CD4-positive, alpha-beta memory T cell (primary cell): ENCODE measurements at regions not wholly inside any gene's neighbourhood (a gene's known extent, or its start where the extent isn't known, plus 50 kb on each side); places are given as distances from the start of the nearest gene placed in this dataset.

ENCODE experiments used
- CTCF ChIA-PET: fragments of 350-600 bp; sonication (Branson Sonifier 250); formaldehyde crosslinking; loops from one replicate; lab custom pipeline; 2021; ENCODE audit warnings: inconsistent platforms; ENCODE audit not compliant: partially characterized antibody; lab: Charles Lee
- POLR2A ChIA-PET: fragments of 350-600 bp; sonication (Branson Sonifier 250); formaldehyde crosslinking; loops from one replicate; lab custom pipeline; 2021; ENCODE audit not compliant: partially characterized antibody; lab: Charles Lee
- DNase-seq, 5 donors: peaks; one replicate each; pipeline versions ENCODE4 v3.0.0 to v3.0.0-alpha.2; 2020 to 2022; ENCODE audit warnings: mixed read lengths in 1 of 5
- H3K27ac ChIP-seq: one replicate; pipeline ENCODE4 v1.7.0; 2013; ENCODE audit warnings: low read depth, low read length
- H3K27me3 ChIP-seq: 2 replicates; pipeline ENCODE4 v1.7.0; 2013; ENCODE audit warnings: mild to moderate bottlenecking, low read length, moderate library complexity; ENCODE audit not compliant: insufficient read depth
- H3K36me3 ChIP-seq: 2 replicates; pipeline ENCODE4 v1.7.0; 2013; ENCODE audit warnings: mild to moderate bottlenecking, low read length, moderate library complexity; ENCODE audit not compliant: insufficient read depth
- H3K4me1 ChIP-seq: 2 replicates; pipeline ENCODE4 v1.7.0; 2013; ENCODE audit warnings: mild to moderate bottlenecking, low read length, moderate library complexity; ENCODE audit not compliant: insufficient read depth
- H3K4me3 ChIP-seq, 2 donors: one replicate each; pipeline ENCODE4 v1.7.0; 2013; ENCODE audit warnings: low read length in 2 of 2, mild to moderate bottlenecking in 1 of 2
- H3K9me3 ChIP-seq, 2 donors: one replicate each; pipeline ENCODE4 v1.7.0; 2013; ENCODE audit warnings: low read length in 2 of 2, control low read depth in 1 of 2; ENCODE audit not compliant: control insufficient read depth in 1 of 2
- H3K27ac Mint-ChIP-seq, 7 donors: one replicate each; pipeline ENCODE4 v1.8.0; 2020 to 2021; ENCODE audit warnings: mixed read lengths in 7 of 7, mild to moderate bottlenecking in 6 of 7, inconsistent platforms in 3 of 7, moderate library complexity in 3 of 7
- H3K27me3 Mint-ChIP-seq, 2 donors: one replicate each; pipeline ENCODE4 v1.8.0; 2020 to 2021; ENCODE audit warnings: mixed read lengths in 2 of 2
- H3K36me3 Mint-ChIP-seq, 2 donors: one replicate each; pipeline ENCODE4 v1.8.0; 2020 to 2021; ENCODE audit warnings: mixed read lengths in 2 of 2, inconsistent platforms in 1 of 2, mild to moderate bottlenecking in 1 of 2
- H3K4me1 Mint-ChIP-seq, 4 donors: one replicate each; pipeline ENCODE4 v1.8.0; 2020 to 2021; ENCODE audit warnings: mixed read lengths in 4 of 4, mild to moderate bottlenecking in 1 of 4
- H3K4me3 Mint-ChIP-seq, 8 donors: one replicate each; pipeline ENCODE4 v1.8.0; 2020 to 2021; ENCODE audit warnings: mixed read lengths in 8 of 8, mild to moderate bottlenecking in 7 of 8, moderate library complexity in 6 of 8, inconsistent platforms in 3 of 8
- H3K9me3 Mint-ChIP-seq, 8 donors: one replicate each; pipeline ENCODE4 v1.8.0; 2020 to 2021; ENCODE audit warnings: mixed read lengths in 8 of 8, mild to moderate bottlenecking in 5 of 8, inconsistent platforms in 3 of 8, moderate library complexity in 1 of 8
- intact Hi-C: fragments of 100-400 bp; cut with micrococcal nuclease; formaldehyde crosslinking; loops from one replicate; pipeline ENCODE4 v1.15.1; 2023

DNA sequence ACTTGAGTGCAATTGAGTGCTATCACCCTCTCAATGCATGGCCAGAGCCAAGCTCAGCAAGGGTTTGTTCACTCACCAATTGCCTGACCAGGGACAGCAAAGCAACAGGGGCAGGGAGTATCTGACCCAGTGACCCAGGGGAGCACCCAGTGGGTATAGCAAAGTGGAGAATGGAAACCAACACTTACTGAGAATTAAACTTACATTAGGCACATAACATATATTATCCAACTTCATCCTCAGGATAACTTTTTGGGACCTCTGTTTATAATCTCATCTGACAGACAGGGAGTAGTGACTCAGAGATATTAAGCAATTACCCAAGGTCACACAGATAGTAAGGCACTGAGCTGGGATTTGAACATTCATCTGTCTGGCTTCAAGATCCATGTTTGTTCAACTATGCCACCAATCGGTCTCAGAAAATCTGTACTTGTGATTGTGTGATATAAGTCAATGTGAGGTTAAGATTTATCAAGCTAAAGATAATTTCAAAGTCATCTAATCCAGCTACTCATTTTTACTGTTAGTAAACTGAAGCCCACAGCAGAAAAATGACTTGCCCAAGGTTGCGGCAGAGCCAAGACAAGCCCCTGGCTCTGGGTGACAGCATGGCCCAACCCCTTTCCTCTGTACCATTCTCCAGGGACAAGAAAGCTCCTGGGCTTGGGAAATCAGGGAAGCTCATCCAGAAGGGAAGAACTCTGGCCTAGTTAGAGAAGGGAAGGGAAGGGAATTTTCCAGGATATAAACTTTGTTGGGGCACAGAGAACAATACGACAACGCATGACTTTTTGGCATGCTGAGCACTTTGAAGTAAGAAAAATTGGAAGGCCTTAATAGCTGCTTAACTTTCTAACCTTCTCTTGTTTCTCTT, 138.0 kb upstream of the SMAD3 start:
- peaks cover 9 to 27% of the 10 kb centered on the region in 2 donors for H3K27me3 Mint-ChIP-seq
- intact Hi-C loops = no loop called here
- ChIA-PET POLR2A (no interaction called here), CTCF (interaction anchor here (1.7 kb wide), 1 partner anchor 19 kb away, joined by 8 read pairs; no protein-coding TSS in a partner anchor)
- peaks cover 4 to 9% (median 7%) of the 10 kb centered on the region in 4 donors for H3K4me1 Mint-ChIP-seq
- peaks cover 0 to 8% of the 10 kb centered on the region in 2 donors for H3K36me3 Mint-ChIP-seq
- no peaks in the 10 kb centered on the region for H3K27me3 ChIP-seq
- H3K27ac ChIP-seq = no peak overlapping the region
- H3K27ac Mint-ChIP-seq = no peak overlapping the region
- no peak overlapping the region for H3K4me3 Mint-ChIP-seq
- peaks cover 0 to 5% of the 10 kb centered on the region in 2 donors for H3K9me3 ChIP-seq
- H3K4me1 ChIP-seq = no peaks in the 10 kb centered on the region
- no peaks in the 10 kb centered on the region for H3K36me3 ChIP-seq
- H3K4me3 ChIP-seq = no peak overlapping the region
- DNase-seq = no peak
- peaks cover 0 to 21% (median 12%) of the 10 kb centered on the region in 8 donors for H3K9me3 Mint-ChIP-seq

DNA sequence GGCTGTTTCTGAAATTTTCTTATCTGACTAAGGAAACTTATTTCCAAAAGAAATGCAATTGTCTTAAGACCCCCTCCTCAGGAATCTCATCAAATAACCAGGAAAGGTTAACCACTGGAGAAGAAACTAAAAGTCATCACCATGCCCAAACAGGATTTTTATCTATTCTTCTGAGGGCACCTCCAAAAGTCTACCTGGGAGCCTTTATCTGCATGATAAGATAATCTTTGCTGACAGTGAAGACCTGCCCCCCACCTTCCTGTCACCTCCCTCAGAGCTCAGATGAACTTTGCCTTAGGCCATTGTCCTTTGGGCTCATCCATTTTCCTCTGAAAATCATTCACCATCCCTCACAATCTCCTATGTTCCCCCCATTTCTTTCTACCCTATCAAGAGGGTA, 137.3 kb upstream of the SMAD3 start:
- peaks cover 9 to 32% of the 10 kb centered on the region in 2 donors for H3K27me3 Mint-ChIP-seq
- H3K4me3 Mint-ChIP-seq = no peak overlapping the region
- peaks cover 0 to 19% (median 6%) of the 10 kb centered on the region in 8 donors for H3K9me3 Mint-ChIP-seq
- H3K4me3 ChIP-seq = no peak overlapping the region
- H3K4me1 ChIP-seq = no peaks in the 10 kb centered on the region
- no peaks in the 10 kb centered on the region for H3K9me3 ChIP-seq
- H3K36me3 Mint-ChIP-seq = peaks cover 0 to 6% of the 10 kb centered on the region in 2 donors
- H3K36me3 ChIP-seq = no peaks in the 10 kb centered on the region
- CTCF ChIA-PET = interaction anchor here (1.7 kb wide), 1 partner anchor 18 kb away, joined by 8 read pairs; no protein-coding TSS in a partner anchor
- no peak overlapping the region for H3K27ac ChIP-seq
- no peaks in the 10 kb centered on the region for H3K27me3 ChIP-seq
- peaks cover 2 to 6% (median 5%) of the 10 kb centered on the region in 4 donors for H3K4me1 Mint-ChIP-seq
- no peak for DNase-seq
- no peak overlapping the region for H3K27ac Mint-ChIP-seq
- POLR2A ChIA-PET = no interaction called here
- intact Hi-C loops = no loop called here

DNA sequence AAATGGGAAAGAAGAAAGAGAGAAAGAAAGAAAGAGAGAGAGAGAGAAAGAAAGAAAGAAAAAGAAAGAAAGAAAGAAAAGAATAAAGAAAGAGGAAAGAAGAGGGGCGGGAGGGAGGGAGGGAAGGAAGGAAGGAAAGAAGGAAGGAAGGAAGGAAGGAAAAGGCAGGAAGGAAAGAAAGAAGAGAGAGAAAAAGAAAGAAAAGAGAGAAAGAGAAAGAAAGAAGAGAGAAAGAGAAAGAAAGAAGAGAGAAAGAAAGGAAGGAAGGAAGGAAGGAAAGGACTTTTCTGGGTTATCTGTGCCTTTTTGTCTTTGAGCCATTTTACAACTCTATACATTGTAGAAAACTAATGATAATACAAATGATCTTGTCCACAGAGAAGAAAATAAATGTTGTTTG, 136.6 kb upstream of the SMAD3 start:
- Histone ChIP-seq H3K4me1 (no peaks in the 10 kb centered on the region), H3K36me3 (no peaks in the 10 kb centered on the region), H3K27ac (no peak overlapping the region), H3K9me3 (no peaks in the 10 kb centered on the region), H3K4me3 (no peak overlapping the region), H3K27me3 (no peaks in the 10 kb centered on the region)
- no peak for DNase-seq
- POLR2A ChIA-PET = no interaction called here
- CTCF ChIA-PET = interaction anchor here (1.7 kb wide), 1 partner anchor 17 kb away, joined by 8 read pairs; no protein-coding TSS in a partner anchor
- Mint-ChIP-seq H3K27me3 (peaks cover 7 to 27% of the 10 kb centered on the region in 2 donors), H3K27ac (no peak overlapping the region), H3K9me3 (peaks cover 0 to 17% (median 6%) of the 10 kb centered on the region in 8 donors), H3K4me3 (no peak overlapping the region), H3K4me1 (peaks cover 0 to 1% (median 0%) of the 10 kb centered on the region in 4 donors), H3K36me3 (no peaks in the 10 kb centered on the region)
- intact Hi-C loops = no loop called here

DNA sequence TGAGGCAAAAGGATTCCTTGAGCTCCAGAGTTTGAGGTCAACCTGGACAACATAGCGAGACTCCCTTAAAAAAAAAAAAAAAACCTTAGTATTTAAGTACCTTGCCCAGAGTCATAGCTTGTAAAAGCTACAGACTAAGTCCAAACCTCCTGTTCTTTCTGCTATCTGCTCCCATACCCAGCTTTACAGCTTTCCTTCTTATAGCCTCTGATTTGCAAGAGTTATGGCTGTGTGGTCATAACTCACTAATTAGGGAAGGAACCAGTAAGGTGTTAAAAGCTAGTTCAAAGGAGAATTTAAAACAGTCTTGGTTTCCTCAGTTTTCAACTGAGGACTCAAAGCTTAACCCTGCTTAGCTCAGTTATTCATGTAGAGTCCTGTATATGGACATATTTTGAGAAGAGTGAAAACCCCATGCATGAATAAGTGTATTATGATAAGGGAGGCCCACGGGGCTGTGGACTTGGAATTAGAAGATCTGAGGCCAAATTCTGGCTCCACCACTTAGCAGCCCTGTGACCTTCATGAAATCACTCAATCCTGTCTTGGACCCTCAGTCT, 135.5 kb upstream of the SMAD3 start:
- Histone ChIP-seq H3K36me3 (no peaks in the 10 kb centered on the region), H3K9me3 (no peaks in the 10 kb centered on the region), H3K27ac (no peak overlapping the region), H3K4me1 (no peaks in the 10 kb centered on the region), H3K27me3 (no peaks in the 10 kb centered on the region), H3K4me3 (no peak overlapping the region)
- Mint-ChIP-seq H3K4me1 (peaks cover 0 to 1% (median 0%) of the 10 kb centered on the region in 4 donors), H3K9me3 (peaks cover 0 to 18% (median 6%) of the 10 kb centered on the region in 8 donors), H3K4me3 (no peak overlapping the region), H3K27ac (no peak overlapping the region), H3K36me3 (no peaks in the 10 kb centered on the region), H3K27me3 (peaks cover 6 to 17% of the 10 kb centered on the region in 2 donors)
- ChIA-PET CTCF (interaction anchor here (0.6 to 2.3 kb wide), 4 partner anchors 8 to 26 kb away, joined by 3 to 7 read pairs (median 4); no protein-coding TSS in a partner anchor), POLR2A (no interaction called here)
- intact Hi-C loops = no loop called here
- no peak for DNase-seq

DNA sequence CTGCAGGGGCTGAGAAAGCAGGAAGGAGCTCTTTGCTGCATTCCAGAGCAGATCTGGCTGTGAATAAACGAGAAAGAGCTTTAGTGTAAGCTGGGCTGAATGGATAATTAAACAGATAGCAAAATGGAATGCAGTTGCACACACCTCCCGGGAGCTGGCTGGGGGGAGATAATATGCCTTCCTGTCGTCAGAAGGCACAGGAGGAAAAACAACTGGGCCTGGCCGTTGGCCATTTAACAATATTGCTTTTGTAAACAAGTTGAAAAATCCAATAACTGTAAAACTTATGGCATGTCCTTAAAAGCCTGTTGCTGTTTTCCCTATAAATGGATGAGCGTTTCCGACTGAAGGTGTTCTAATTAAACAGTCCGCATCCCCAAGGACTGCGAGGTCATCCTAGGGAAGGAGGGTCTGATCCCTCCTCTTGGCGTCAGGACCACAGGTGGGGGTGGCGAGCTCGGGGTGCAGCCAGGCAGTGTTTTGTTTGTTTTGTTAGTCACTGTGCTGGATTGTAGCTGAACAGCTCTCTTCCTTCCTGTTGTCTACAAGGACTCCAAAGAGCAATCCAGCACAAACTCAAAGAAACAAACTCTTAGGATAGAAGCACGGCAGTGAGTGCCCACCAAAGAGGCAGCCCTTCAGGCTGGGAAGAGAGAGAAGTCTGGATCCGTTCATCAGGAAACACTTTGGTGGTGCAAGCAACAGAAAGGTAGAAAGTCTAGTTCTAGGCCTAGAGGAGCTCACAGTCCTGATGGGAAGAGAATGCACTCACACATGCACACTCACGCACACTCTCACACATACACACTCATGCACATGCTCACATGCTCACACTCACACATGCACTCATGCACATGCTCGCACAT, 133.4 kb upstream of the SMAD3 start:
- DNase-seq = no peak
- ChIA-PET CTCF (interaction anchor here (1.4 kb wide), 1 partner anchor 29 kb away, joined by 3 read pairs; no protein-coding TSS in a partner anchor), POLR2A (no interaction called here)
- Histone ChIP-seq H3K4me1 (no peaks in the 10 kb centered on the region), H3K36me3 (no peaks in the 10 kb centered on the region), H3K4me3 (no peak overlapping the region), H3K27me3 (no peaks in the 10 kb centered on the region), H3K27ac (no peak overlapping the region), H3K9me3 (no peaks in the 10 kb centered on the region)
- peaks cover 0 to 29% (median 7%) of the 10 kb centered on the region in 8 donors for H3K9me3 Mint-ChIP-seq
- intact Hi-C loops = no loop called here
- H3K4me3 Mint-ChIP-seq = no peak overlapping the region
- no peaks in the 10 kb centered on the region for H3K36me3 Mint-ChIP-seq
- peaks cover 0 to 4% (median under 1%) of the 10 kb centered on the region in 4 donors for H3K4me1 Mint-ChIP-seq
- H3K27ac Mint-ChIP-seq = no peak overlapping the region
- H3K27me3 Mint-ChIP-seq = peaks cover 4 to 19% of the 10 kb centered on the region in 2 donors

DNA sequence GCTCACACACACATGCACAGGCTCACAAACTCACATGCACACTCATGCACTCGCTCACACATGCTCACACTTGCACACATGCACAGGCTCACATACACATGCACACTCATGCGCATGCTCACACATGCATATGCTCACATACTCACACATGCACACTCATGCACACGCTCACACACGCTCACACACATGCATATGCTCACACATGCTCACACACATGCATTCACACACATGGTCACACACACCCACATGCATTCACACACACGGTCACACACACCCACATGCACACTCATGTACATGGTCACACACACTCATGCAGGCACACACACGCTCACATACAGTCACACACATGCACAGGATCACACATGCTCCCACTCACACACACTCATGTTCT, 132.8 kb upstream of the SMAD3 start:
- Mint-ChIP-seq H3K27me3 (peaks cover 4 to 14% of the 10 kb centered on the region in 2 donors), H3K4me1 (peaks cover 0 to 4% (median under 1%) of the 10 kb centered on the region in 4 donors), H3K9me3 (peaks cover 0 to 34% (median 7%) of the 10 kb centered on the region in 8 donors), H3K36me3 (no peaks in the 10 kb centered on the region), H3K27ac (no peak overlapping the region), H3K4me3 (no peak overlapping the region)
- Histone ChIP-seq H3K27me3 (no peaks in the 10 kb centered on the region), H3K9me3 (no peaks in the 10 kb centered on the region), H3K36me3 (no peaks in the 10 kb centered on the region), H3K4me1 (no peaks in the 10 kb centered on the region), H3K4me3 (no peak overlapping the region), H3K27ac (no peak overlapping the region)
- intact Hi-C loops = no loop called here
- ChIA-PET CTCF (interaction anchor here (1.4 kb wide), 1 partner anchor 30 kb away, joined by 3 read pairs; no protein-coding TSS in a partner anchor), POLR2A (no interaction called here)
- no peak for DNase-seq
